DOHH2 (cell line): ENCODE measurements at regions not wholly inside any gene's neighbourhood (a gene's known extent, or its start where the extent isn't known, plus 50 kb on each side); places are given as distances from the start of the nearest gene placed in this dataset.

Source experiments
- EZH2phosphoT487 ChIP-seq: fragments of 200-600 bp; sonication (generic); IDR thresholded peaks from 2 replicates; pipeline ENCODE4 v1.6.1; 2017; ENCODE audit warnings: borderline replicate concordance, mild to moderate bottlenecking, antibody characterized with exemption, low read length, moderate library complexity, mixed read lengths
- TF ChIP-seq, protein P1 (sequence below): fragments of 200-600 bp; sonication (generic); IDR thresholded peaks from one replicate; pipeline ENCODE4 v1.5.1; 2014; ENCODE audit warnings: antibody characterized with exemption, mild to moderate bottlenecking, low read depth, low read length; ENCODE audit not compliant: poor library complexity, severe bottlenecking

DNA sequence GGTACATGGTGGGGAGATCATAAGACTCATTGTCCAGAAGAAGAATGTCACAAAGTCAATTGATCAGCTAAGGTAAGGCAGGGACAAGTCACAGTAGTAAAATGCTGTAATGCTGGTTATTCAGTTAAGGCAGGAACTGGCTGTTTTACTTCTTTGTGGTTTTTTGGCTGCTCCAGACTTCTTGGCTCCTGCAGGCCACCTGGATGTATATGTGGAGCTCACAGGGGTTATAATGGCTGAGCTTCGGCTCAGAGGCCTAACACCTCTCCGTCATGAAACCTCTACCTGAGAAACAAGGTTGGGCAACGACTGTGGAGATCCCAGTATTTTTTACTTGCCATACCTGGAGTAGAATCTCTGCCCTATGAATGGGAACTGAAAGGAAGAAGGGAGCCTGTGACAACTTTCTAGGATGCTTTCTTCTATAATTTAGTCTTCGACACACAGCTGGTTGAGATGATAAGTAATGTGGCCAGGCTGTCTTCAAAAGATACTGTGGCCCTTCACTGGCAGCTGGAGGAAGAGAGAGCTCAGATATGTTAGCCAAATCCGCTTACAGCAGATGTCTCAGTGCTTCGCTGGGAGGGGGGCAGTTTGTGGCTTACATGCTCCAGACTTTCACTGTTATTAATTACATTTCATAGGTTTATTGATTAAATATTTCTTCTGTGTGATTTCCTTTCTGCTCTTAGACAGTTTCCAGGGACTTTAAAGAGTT is 887.8 kb downstream of the IGSF11 start:
- TF ChIP-seq, protein P1, sequence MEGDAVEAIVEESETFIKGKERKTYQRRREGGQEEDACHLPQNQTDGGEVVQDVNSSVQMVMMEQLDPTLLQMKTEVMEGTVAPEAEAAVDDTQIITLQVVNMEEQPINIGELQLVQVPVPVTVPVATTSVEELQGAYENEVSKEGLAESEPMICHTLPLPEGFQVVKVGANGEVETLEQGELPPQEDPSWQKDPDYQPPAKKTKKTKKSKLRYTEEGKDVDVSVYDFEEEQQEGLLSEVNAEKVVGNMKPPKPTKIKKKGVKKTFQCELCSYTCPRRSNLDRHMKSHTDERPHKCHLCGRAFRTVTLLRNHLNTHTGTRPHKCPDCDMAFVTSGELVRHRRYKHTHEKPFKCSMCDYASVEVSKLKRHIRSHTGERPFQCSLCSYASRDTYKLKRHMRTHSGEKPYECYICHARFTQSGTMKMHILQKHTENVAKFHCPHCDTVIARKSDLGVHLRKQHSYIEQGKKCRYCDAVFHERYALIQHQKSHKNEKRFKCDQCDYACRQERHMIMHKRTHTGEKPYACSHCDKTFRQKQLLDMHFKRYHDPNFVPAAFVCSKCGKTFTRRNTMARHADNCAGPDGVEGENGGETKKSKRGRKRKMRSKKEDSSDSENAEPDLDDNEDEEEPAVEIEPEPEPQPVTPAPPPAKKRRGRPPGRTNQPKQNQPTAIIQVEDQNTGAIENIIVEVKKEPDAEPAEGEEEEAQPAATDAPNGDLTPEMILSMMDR: no peak
- no peak for TF ChIP-seq EZH2phosphoT487
